ENCODE measurements at regions not wholly inside any gene's neighbourhood (a gene's known extent, or its start where the extent isn't known, plus 50 kb on each side); places are given as distances from the start of the nearest gene placed in this dataset.

DNA sequence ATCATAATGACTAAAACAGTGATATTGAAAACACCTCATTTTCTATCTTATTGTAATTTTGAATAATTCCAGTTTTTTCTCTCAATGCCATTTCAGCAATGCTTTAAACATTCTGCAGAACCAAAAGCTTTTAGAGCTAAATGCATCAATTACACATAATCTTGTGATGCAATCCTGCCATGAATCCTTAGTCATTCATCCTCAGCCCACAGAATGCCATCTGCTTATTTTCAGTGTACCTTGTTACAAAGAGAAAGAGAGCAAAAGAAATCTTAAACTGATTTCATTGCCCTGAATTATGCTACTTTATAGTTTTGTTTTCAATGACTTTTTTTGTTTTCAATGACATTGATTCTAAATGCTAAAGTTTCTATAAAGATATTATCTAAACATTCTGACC lies 1234.8 kb upstream of the C9orf72 start:
- intact Hi-C loops (cut with micrococcal nuclease): no loop called here

DNA sequence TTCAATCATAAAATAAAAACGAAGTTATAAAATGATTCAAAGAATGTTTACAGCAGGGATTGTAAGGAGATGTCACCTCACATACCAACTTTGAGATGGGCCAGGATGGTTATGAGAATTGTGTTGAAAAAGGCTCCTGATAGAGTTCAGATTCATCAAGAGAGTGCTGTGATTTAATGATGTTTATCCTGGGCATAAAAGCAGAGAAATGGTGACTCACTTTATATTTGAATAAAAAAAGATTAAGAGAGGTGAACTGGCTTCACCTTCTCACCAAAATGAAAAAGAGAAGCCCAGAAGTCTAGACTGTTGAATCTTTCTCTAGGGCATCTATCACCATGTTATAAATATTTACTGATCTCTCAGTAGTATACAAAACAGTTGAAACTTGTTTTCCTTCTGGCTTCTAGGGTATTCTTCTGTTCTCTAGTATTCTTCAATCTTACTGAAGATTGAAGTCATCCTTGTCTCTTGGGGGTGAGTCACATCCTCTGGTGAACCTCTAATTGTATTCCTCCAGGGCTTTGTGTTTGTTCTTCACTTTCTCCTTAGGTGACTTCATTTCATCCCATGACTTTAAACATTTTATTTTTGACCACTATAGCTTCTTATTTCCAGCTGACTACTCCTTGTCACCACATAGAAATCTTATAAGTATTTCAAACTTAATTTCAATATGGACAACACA lies 1237.3 kb upstream of the C9orf72 start:
- intact Hi-C loops (cut with micrococcal nuclease): no loop called here

DNA sequence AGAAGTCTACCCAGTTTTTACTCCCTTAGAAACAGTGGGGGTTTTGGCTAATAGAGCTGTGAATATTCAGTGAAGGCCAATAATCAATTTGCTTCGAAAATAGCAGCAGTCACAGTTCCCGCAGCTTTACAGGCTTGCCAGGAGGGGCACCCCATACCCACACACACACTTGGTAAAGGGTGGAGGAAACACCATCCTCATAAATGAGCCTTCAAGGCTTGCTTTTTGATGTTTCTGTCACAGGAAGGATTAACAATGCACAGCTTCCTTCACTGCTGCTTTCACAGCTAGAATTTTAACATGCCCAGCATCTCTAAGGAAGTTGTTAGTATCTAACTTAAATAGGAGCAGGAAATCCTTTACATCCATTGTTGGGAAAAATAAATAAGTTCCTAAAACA lies 1247.5 kb upstream of the C9orf72 start:
- intact Hi-C loops (cut with micrococcal nuclease): no loop called here

DNA sequence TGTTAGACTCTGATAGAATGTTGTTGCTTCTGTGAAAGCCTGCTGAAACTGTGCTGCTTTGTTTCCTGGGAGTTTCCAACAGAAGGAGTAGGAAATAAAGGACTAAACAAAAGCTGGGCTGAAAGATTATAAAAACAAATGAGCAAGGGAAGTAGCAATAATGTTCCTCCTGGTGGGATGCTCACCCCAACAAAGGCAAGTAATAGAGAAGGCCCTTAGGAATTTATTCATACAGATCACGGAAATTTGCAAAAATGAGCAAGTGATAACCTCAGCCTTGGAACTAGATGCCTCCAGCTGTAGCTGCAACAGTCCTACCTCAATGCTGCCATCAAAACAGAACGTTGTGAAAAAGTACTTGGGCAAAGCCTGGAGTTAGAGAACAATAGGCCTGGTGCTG lies 1248.0 kb upstream of the C9orf72 start:
- intact Hi-C loops (cut with micrococcal nuclease): no loop called here

DNA sequence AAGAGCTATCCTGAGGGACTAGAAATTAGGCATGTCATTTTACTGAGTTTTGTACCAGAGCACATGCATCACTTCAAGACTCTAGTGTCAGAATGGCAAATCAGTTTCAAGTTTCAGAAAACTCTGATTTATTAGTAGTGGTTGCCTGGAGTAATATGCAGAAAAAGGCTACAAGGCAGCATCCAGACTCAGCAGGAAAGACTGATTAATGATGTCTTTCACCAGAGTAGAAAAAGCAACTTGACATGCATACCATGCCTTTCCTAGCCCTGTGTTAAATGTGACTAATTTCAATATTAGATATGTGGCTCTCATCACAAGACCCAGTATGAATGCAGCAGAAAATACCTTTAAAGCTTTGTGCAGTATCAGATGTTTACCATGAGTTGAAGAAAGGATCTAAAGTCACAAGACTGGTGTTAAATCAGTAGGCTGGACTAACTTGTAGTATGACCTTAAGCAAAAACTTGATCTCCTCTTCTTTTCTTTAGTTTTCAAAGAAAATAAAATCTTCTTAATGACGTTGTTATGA lies 1251.2 kb upstream of the C9orf72 start:
- intact Hi-C loops (cut with micrococcal nuclease): no loop called here

DNA sequence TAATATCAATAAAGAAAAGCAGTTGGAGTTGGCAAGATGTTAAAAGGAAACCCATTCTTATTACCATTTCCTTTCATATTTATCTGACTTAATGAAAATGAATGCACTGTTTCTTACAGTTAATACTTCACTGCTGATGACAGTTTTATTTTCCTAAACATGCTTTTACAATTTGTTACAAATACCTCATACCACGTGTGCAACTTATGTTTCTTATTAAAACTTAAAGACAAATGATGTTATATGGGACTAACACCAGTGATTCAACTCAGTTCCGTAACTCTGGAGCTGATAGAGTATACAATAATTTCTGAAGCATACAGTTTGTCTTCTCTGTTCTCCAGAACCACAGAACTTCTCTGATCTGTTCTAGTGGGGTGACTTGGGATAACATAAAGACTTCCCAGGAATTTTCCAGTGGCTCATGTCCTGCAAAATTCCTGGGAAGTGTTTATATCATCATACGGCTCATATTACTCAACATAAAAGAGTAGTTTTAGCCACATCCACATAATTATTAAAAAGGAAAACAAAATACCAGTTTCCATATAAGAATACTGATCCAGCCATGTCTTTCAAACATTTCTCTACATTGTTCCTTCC lies 1259.0 kb upstream of the C9orf72 start:
- intact Hi-C loops (cut with micrococcal nuclease): no loop called here

DNA sequence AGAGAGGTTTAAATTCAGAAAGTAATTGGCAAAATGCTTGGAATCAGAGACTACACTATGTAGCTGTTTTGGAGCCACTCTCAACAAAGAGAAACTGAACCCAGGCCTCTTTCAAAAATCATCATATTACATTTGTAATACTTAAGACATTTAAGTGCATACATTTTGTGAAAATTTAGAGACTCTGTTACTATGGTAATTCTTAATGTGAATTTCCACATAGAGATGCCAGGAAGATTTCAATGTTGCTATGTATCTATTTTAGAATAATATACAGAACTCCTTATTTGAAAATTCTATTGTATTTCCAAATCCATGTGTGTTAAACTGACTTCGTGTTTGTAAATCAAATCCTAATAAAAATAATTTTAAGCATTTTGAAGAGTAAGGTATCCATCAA lies 1260.9 kb upstream of the C9orf72 start:
- intact Hi-C loops (cut with micrococcal nuclease): no loop called here

DNA sequence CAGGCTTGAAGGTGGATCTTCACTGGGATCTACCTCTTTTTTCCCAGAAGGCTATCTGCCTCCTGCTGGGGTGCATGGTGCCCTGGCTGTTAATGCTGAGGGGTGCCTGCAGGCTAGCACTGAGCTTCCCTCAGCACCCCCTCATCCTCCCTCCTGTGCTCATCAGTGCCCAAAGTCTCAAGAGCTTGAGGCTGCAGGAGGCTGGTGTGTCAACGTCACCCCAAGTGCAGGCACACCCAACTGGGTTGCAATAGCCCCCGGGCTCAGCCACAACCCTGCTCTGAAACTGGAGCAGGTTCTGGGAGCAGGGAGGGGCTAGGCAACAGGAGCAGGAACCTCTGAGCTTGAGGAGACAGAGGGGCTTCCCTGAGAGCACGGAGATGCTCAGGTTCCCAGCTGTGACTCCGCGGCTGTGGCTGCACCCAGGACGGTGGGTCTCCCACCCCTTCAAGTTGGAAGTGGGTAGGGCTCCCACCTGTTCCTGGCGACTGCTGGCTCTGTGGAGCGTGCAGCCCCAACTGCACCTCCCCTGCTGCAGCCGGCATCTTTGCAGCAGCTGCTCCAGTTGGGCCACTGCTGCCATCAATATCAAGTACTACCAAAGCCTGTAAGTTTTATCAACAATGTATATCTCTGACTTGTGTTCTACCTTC lies 1266.6 kb upstream of the C9orf72 start:
- intact Hi-C loops (cut with micrococcal nuclease): no loop called here

DNA sequence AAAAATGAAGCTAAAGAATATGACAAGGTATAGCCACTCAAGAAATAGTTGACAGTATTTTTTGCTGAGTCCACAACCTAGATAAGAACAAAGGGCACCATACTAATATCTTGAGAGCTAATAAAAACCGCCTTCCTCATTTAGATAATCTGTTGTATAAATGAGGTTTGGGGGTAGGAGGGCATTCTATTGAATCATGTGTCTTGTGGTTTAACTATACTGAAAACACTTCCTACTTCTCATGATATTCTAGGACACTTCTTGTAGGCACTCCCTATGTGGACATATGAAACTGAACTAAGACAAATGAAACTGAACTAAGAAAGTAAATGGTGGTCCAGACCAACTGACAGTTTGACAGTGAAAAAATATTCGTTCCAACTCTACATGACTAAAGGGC lies 1268.5 kb upstream of the C9orf72 start:
- intact Hi-C loops (cut with micrococcal nuclease): no loop called here

DNA sequence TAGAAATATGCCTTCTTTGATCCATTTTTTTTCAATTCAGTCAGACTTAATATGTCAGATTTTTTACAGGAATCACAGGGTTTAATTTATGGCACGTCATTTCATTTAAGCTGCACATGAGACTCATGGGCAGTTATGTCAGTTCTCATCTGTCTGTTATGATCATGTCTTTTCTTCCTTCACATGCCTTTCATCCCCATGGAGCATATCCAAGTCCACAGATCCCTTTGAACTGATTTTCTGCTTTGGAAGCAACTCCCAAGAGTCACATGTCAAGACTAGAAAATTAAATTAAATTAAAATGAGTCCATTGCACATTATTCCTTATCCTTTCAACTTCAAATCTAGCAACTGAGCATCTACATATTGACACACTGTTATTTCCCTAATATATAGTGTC lies 1274.0 kb upstream of the C9orf72 start:
- intact Hi-C loops (cut with micrococcal nuclease): no loop called here

DNA sequence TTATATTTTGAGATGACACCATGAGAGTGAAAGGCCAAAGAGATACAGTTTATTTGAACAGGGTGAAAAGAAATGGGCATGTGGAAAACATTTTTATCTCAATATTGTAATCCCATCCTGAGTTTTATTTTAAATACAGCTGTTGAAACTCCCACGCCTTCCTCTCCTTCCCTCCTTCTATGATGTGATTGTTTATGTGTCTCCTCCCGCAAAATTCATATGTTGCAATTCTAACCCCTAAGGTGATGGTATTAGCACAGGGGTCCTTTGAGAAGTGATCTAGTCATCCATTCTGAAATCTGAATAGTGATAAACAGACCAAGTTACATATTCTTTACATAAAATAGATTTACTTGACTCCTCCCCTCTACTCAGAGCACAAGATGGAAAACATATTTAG lies 1275.4 kb upstream of the C9orf72 start:
- intact Hi-C loops (cut with micrococcal nuclease): no loop called here

DNA sequence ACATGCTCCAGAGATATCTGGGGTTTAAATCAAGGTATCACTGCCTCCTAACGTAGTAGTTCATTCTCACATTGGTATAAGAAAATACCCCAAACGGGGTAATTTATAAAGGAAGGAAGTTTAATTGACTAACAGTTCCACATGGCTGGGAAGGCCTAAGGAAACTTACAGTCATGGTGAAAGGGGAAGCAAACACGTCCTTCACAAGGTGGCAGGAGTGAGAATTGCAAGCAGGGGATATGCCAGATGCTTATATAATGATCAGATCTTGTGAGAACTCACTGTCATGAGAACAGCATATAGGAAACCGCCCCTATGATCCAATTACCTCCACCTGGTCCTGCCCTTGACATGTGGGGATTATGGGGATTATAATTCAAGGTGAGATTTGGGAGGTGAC lies 1280.2 kb upstream of the C9orf72 start:
- intact Hi-C loops (cut with micrococcal nuclease): no loop called here

DNA sequence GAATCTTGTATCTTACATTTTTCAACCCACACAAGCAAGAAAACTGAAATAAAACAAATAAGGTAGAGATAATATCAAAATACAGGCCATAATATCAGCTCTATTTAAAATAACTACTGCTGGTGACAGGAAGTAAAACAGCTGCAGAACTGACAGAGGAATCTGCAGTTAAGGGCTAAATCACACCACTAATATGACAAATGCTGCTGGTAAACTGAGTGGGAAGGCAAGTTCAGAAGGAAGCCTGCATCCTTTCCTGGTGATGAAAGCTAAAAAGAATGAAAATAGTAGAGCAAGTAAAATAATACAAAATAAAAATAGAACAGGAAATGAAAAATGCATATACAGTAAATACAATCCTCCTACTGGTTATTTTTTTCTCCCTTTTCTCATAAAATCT lies 1293.7 kb upstream of the C9orf72 start:
- intact Hi-C loops (cut with micrococcal nuclease): no loop called here

DNA sequence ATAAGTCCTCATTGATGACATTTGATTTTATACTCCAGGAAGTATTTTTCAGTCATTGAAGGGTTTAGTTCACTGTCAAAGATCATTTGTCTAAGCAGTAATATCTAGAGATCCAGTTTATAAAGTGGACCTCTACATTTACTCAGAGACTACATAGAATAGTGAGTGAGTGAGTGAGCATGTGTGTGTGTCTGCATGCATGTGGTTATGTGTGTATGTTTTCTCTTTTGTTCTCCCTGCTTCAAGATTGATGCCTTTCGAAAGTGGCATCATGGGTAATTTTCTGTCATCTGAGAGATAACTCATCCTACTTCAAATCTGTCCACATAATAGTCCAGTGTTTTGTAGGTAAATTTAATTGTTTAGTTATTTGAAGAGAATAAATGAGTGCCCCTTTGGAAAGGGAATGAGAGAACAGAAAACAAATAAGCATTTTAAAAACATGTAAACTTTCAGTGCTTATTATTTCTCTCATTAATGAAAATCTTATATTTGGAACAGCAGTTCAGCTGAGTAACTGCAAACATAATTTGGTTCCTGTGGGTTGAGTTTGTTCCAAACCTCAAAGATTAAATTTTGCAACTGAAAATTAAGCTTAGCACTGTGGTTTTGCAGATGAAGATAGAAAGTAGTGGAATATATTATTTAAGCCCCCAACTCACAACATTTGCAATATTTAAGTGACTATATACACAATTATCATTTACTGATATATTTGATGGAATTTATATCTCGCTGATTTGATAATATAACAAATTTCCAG lies 1295.1 kb upstream of the C9orf72 start:
- intact Hi-C loops (cut with micrococcal nuclease): no loop called here

DNA sequence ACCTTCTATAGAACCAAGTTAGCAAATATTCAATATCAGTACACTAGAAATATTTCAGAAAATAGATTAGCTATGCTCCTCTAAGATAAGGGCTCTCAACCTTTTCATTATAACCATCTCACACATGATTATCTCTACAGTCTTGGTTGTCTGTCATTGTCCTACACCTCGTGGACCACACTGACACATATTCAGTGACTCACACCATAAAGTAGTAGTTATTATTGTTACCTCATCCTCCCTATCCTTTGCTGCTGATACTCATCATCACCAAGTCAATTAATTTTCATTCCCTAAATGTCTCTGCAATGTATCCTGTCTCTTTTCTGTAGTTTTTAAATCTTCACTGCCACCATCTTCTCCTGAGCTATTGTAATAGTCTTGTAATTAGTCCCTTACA lies 1309.2 kb upstream of the C9orf72 start:
- intact Hi-C loops (cut with micrococcal nuclease): no loop called here

DNA sequence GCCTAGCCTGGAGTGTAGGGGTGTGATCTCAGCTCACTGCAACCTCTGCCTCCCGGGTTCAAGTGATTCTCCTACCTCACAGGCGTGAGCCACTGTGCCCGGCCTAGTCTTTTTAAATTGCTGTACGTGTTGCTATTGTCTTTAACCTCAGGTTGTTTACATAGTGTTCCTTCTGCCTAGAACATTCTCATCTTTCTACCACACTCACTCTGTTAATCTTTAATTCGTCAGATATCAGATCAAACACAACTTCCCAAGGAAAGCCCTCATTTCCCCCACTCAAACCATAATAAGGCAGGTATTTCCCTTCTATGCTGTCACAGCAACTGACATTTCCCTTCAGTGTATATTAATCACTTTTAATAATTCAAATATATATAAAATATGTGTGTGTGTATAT lies 1310.0 kb upstream of the C9orf72 start:
- intact Hi-C loops (cut with micrococcal nuclease): no loop called here

DNA sequence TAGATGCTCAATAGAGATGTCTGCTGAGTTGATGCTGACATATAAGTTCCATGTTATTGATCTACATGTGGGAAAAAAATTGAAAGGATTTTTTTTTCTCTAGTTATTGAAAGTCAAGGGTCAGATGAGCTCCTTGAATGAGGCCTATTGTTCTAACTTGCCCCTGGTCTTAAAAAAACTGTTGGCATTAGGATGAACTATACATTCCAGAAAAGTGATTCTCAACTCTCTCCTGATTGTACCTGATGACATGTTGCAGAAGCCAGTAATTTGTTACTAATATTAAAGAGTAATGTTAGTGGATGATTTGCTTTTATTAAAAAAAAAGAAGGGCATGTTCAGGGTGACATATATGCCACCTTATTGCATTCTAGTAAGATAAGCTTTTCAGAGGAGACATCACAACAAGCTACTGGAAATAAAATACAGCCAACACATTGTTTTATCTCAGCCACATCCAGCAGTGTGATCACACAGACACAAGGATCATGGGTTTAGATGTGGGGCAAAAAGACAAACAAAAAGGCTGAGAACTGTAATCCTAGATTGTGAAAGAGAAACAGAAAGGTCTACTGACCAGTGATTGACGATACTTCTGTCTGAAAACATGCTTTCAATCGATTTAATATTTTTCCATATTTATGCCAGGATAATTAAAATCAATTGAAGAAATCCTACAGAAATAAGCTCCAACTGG lies 1314.1 kb upstream of the C9orf72 start:
- intact Hi-C loops (cut with micrococcal nuclease): no loop called here

DNA sequence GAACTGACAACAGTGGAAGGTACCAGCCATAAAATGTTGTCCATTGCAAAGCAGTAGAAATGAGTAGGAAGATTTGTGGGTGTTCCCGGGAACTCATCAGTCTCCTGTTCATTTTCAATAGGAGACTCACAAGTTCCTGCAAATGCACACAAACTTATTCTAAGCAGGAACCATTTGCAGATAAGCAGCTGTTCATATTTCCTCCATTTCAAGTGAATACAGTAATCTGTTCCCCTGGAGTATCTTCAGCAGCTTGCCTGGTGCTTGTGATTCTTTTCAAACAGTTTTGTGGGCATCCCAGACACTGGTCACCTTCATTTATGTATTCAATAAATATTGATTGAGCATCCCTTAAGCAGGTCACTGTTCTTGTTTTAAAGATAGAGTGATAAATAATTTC lies 1315.5 kb upstream of the C9orf72 start:
- intact Hi-C loops (cut with micrococcal nuclease): no loop called here

DNA sequence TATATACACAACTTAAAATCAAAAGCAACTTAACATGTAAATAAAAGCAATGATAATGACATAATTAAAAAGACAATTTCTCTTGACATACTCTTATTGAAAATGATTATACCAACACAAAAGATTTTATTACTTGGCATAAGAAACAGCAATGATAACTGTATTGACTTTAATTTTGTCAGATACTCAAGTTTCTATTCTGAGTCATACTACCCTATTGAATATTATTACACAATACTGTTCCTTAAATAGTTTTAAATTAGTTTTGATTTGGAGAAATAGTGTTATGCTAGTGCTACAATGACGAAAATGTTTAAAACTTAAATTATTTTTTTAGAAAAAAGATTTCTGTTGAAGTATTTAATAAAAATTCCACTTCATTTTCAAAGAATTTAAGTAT lies 1319.3 kb upstream of the C9orf72 start:
- intact Hi-C loops (cut with micrococcal nuclease): no loop called here

DNA sequence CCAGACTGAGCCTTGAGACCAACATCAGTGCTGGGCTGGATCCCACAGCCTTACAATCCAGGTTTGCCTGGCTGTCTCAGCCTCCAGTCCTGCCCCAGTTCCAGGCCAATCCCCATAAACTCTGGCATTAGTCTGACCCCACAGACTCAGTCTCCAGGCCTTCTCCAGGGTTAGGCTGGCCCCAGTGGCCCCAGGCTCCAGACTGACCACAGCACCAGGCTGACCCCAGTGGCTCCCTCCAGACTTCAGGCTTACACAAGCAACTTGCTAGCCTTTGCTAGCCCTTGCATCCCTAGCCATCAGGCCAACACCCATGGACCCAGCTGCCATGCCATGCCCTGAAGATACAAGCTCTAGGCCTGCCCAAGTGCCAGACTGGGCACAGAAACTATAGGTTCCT lies 1326.0 kb upstream of the C9orf72 start:
- intact Hi-C loops (cut with micrococcal nuclease): no loop called here

DNA sequence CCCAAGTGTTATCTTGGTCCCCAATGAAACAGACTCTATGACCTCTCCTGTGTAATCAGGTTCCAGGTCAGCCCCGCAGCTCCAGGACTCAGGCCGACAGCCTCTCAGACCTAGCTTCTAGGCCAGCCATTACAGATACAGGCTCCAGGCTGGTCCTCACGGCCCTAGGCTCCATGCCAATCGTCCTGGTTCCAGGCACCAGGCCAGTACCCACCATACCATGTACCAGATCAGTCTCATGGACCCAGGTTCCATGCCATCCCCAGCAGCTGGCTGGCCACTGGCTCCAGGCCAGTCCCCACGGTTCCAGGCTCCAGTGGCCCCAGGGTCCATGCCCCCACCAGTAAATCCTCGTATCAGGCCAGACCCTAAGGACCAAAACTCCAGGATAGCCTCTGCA lies 1326.6 kb upstream of the C9orf72 start:
- intact Hi-C loops (cut with micrococcal nuclease): no loop called here
